Hematopoietic multipotent progenitor cell treated with erythropoietin and hydrocortisone succinate and interleukin-3 and kit ligand, for 8 days (in vitro differentiated cells): ENCODE measurements at regions not wholly inside any gene's neighbourhood (a gene's known extent, or its start where the extent isn't known, plus 50 kb on each side); places are given as distances from the start of the nearest gene placed in this dataset.
"Not testable (repeated sequence)": the region's sequence is repeated elsewhere in the genome, so short reads cannot be mapped to it uniquely, and the experiment has no call there.

Experiments used
- DNase-seq: peaks from one replicate; pipeline ENCODE4 v3.0.0-alpha.2; 2015

DNA sequence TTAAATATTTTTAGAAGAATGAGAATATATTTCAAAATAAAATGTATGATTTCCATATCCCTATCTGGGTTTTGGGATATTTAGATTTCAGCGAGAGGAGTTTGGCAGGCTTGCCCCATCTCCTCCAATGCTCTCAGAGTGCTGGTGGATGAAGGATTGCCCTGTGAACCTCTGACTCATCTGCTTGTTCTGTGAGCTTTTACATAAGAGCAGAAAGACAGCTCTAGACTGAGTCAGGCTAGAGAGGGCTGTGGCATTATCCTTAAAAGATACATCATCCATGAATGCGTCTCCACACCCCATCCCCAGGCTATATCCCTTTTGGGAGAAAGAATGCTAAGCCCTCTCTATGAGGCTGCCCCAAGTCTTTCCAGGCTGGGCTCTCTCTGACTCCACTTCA, 190.6 kb downstream of the TUBA3C start:
- no peak for DNase-seq

DNA sequence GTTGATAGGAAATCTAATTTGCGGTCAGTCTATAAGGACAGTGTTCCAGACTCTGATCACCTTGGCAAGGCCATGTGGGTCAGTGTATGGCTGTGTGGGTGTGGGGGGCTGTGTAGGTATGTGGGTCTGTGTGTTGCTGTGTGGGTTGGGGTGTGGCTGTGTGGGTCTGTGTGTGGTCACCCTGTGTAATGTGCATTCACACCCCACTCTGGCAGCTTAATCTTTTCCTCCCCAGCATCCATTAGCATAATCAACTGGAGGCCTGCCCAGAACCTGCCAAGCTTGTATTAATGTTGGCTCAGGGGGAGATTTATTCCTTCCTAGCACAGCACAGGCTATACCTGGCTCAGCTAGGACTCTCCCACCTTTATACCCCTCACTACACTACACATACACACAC, 203.2 kb downstream of the TUBA3C start:
- DNase-seq: no peak

DNA sequence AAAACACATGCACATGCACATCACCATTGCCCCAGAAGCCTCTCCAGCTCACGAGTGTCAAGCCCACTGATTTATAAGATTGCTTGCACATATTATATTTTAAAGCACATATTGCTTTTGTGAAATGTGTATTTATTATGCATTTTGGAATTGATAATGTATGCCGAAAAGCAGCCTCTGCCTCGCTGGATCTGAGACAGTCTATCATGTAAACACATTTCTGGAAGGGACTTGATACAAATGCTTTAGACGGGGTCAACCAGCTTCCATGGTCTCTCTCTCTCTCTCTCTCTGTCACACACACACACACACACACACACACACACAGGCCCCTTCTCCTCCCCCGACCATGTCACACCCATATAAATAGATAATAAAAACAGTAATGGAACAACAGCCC, 203.8 kb downstream of the TUBA3C start:
- DNase-seq: no peak

DNA sequence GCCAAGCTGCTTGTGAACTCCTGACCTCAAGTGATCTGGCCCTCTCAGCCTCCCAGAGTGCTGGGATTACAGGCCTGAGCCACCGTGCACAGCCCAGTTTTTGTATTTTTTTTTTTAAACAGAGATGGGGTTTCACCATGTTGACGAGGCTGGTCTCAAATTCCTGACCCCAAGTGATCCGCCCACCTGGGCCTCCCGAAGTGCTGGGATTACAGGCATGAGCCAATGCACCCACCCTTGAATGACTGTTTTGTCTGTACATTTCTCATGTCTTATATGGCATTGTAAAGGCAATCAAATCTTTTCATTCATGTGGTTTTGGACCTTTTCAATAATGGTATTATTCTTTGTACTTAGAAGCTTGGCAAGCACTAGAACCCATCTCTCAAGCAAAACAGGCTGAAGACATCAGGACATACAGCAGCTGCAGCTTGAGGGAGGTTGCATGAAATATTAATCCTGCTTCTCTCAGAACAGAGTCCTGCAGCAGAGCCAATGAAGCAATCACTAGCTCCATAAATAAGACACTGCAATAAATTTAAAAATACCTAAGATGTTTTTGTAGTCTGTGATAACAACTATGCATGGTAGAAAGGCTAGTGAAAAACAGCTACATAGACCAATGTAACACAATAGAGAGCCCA, 209.9 kb downstream of the TUBA3C start:
- no peak for DNase-seq

DNA sequence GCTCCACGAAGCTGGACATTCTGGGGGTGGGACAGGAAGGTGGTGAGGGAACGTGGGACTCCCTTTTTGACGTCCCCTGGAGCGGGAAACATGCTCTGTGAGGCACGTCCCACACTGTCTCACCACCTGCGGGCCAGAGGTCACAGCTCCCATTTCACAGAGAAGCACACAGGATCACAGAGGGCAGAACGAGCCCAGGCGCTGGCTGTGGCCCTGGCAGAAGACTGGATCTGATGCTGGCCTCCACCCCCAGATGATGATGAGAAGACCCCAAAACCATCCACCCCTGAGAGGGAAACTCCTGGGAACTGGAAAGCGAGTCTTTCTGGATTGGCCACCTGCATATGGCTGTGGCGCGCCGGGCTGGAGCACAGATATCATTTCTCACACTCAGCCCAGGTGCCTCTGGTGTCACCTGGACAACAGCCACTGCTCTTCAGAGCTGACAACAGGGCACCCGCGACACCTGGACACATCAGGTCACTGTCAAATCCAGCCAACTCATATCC, 216.2 kb downstream of the TUBA3C start:
- DNase-seq: no peak

DNA sequence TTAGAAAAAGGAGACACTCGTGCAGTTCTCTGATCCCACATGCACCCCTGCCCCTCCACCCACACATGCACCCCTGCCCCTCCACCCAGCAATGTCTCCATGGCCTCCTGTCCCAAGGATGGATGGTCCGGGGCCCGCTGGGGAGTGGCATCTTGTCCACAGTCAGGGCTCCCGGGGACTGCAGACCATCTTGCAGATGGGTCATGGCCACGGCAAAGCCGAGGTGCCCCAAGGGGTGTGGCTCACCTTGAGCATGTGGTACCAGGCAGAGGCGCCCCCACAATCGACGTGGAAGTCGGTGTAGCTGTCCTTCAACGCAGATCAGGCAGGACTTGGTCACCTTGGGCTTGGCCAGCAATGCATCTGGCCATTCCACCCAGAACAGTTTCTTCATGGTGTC, 216.7 kb downstream of the TUBA3C start:
- DNase-seq: no peak

DNA sequence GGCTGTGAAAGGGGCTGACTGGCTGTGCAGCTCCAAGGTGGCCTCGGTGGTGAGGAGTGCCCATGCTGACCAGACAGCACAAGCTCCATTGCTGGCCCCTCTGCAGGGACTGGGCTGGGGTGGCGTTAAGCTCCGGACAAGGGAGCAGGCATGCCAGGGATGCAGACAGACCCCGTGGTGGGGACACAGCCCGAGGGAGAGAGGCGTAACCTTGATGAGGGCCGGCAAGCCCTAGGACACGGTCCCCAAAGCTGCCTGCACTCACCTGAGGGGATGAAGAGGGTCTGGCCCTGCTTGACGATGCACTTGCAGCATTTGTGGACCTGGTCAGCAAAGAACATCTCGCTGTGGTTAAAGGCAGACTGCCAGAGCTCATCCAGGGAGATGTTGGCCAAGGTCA, 217.9 kb downstream of the TUBA3C start:
- not testable (repeated sequence) for DNase-seq

DNA sequence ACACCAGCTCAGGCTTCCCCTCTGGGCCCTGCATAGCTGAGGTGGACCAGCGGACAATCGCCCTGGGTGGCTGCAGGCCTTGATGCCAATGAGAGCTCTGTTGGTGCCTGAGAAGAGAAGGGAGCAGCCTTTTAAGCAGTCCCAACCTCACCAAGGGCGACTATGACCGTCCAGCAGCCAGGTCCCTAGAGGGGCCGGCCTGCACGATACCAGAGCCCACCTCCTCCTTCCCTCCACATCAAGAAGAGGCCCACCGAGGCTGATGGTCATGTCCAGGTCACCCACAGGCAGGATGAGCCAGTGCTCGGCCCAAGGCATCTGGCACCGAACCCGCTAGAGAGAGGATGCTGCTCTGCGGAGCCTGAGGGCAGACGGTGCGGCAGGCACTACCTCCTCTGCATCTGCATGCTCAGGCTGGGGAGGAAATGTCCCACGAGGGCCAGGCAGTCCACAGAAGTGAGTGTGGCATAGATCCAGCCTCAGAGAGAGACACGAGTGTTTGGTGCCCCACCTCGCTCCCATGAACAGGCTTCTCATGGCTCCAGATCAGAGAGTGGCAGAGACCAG, 219.4 kb downstream of the TUBA3C start:
- no peak for DNase-seq

DNA sequence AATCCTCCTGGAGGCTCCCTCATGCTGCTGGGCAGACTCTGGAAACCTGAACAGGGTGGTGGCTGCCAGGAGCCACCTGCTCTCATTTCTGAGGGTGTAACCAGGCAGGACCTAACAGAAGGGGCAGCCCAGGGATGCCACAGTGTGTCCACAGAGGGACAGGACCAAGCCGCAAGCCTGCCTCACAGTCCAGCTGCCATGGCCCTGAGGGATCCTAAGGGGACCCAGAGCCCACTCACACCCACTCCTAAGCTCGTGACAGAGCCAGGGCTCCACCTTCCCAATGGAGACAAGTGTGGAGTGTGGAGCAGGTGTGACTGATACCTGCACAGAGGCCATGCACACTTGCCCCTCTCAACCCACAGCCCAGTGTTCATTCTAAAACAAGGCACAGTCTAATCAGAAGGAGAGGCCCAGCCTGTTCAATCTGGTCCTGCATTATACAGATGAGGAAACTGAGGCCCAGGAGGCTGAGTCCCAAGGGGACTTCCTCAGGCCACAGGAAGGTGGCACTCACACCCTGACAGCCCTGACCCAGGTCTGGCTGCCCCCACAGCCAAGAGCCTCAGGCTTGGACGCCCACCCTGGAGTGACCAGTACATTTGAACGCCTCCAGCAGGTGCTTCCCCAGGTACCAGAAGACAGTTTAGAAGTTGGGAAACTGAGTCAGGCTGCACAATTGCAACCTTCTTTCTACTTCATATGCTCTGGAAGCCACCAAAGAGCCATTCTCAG, 220.1 kb downstream of the TUBA3C start:
- DNase-seq: no peak

DNA sequence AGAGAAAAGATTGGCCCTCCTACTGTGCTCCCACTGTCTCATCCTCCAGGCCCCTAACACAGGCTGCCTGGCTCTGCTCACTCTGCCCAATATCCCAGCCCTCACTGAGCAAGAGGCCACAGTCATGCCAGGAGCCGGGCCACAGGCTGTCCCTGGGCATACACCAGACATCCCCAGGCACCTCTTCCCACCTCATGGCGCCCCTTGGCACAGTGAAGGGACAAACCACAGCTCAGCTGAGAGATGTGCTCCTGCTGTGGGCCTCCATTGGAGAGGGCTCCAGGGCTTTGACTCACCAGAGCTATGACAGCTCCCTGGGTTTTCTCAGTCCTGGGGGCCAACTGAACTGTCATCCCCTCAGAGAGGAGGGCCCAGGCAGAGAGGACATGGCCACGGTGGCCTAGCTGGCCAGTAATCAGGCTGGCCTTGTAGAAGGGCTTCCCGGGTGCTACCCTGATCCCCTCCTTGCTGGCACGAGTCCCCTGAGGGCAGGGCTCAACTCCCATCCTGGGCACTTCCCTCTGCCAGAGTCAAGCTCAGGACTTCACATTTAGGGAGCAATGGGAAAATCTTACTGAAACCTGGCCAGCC, 220.9 kb downstream of the TUBA3C start:
- DNase-seq: no peak

DNA sequence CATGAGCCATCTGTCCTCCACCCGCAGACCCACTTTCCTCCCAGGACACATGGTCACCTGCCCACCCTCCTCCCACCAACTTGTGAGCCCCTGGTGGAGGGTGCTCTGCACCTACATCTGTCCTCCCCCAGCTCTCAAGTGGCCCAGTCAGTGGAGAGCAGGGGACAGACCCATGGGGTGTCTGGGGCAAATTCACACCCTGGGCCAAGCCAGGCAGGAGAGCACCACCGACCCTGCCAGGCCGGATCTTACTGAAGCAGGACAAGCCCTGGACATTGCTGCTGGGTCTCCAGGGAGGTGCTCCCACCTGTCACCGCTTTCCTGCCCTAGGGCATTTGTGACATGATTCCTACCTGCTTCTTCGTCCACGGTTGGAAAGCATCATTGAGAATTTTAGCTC, 221.6 kb downstream of the TUBA3C start:
- DNase-seq: no peak

DNA sequence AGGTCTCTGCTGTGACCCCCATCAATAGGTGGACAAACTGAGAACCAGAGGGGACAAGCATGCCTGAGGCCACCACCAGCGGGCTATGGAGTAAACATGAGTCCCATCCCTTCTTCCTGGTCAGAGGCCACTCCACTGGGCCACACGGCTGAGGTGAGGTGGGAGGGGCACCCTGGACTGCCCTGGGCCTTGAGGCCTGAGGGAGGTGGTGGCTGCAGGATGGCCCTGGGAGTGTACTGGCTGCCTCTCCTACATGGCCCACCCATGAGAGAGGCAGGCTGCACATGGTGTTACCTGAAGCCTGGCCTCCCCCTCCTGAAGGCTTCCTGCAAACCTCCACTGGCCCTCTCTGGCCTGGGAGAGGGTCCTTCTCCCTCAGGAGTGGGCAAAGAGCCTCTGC, 222.4 kb downstream of the TUBA3C start:
- no peak for DNase-seq

DNA sequence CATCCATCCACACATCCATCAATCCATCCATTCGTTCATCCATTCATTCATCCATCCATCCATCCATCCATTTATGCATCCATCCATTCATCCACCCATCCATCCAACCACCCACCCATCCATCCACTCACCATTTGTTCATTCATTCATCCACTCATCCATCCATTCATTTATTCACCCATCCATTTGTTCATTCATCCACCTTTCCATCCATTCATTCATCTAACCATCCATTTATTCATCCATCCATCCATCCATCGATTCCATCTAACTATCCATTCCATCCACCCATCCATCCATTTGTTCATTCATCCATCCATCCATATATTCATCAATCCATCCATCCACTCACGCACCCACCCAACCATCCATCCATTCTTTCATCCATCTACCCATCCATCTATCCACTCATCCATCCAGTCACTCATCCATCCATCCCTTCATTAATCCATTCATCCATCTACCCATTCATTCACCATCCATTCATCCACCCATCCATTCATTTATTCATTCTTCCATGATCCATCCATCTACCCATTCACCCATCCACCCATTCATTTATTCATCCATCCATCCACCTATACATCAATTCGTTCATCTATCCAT, 225.0 kb downstream of the TUBA3C start:
- no peak for DNase-seq

DNA sequence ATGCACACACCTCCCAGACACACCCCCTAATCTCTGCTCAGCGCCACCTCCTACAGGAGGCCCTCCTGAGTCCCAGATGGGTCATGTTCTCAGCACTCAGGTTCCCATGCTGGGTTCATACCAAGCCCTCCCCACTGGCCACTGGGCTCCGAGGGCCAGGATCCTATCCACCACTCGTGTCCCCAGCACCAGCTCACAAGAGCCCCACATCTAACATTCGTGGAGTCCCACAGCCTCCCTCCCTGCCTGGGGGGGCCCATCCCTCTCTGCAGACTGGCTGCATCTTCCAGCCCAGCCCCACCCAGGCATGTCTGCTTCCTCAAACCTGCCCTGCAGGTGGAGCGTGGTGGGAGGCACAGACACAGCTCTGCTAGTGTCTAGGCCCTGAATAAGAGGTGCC, 227.4 kb downstream of the TUBA3C start:
- DNase-seq: no peak

DNA sequence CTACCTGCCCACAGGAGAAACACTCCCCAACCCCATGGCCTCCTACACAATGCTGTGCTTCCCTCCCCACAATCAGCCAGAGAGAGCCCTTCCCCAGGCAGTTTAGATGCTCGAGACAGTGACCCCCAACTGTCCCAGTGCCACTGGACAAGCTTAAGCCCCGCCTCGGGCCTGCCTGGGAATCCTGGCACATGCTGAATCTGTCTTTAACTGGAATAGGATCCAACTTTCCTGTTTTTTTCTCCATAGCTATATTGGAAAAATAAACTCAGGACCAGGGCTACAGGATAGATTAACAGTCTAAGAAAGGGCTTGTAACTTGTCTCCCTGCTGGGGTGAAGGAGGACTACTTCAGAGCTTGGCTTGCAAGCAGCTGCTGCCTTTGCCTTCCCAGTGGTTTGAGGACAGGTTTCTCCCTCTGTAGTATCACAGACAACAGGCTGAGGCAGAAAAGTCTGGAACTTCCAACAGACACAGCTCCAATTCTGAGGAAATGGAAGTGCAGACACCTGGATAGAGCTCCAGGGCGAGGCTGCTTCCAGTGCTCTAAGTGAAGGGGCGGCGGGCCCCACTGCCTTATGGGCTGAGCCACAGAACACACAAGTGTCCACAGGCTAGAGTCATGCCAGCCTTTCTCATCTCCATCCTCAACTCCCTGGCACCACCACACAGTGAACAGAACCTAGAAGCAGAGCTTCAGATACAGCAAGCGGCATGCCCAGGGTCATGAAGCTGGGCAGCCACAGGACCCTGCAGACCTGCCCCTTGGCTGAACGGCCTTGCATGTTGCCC, 228.3 kb downstream of the TUBA3C start:
- DNase-seq: no peak

DNA sequence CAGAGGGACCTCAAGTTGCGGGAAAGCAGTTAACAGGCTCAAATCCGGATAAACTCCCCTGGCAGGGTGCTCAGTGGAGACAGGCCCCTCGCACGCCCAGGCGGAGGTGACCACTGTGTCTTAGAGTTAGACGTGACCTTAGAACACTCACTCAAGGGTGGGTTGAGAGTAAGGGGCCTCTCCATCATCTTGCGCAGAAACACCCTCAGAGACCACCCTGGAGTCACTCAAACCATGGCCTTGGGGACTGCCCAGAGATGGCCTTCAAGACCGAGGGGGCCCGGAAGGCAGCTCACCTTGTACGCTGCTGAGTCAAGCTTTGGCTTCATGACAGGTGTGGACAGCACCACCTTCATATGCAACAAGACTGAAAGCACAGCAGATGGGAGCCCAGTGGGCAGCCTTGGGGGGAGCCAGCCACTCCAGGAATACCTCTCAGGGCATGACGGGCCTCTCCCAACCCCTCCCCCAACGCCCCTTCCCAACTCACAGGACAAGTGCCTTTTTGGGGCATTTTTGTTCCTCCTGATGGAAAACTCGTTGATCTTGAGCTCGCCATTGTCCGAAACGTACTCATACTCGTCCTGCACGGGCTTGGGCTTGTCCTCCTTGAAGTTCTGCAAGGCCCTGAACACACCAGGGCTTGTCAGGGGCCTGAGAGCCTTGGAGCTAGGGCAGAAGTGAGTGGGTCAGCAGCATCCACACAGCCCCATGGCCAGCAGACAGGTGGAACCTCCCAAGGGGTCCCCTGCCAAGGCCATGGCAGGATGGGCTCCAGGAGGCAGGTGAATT, 229.2 kb downstream of the TUBA3C start:
- DNase-seq: no peak

DNA sequence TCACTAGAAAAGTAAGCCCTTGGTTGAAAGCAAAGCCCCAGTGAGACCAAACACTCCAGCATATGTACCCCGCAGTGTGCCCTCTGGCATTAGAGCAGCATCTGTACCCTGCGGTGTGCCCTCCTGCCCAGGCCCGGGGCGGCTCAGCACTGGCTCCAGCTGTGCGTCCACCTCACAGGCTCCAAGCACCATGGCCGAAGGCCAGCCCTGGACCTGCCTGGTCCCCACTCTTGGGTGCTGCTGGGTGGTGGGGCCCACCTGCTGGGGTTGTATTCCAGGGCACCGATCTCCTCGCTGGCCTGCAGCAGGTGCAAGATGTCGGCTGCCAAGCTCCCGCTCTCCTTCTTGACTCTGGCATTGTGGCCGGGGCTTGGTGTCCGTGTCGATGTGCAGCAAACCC, 230.2 kb downstream of the TUBA3C start:
- DNase-seq: no peak

DNA sequence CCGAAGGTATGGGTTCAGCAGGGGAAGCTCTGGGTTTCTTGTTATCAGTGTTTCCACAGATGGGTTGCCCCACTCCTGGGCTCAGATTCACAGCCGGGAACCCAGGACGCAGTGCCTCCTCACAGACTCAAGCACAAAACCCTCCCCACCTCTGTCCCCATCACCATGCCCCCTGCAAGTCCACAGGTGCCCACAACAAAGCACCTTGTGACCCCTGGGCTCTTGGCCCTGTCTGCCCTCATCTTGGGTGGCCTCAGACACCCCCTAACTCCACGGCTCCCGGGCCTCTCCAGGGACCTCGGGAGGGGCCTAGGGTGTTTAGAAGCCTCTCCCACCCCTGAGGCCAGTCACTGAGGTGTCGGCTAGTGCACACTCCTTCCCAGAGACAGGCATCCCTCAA, 231.7 kb downstream of the TUBA3C start:
- DNase-seq: no peak

DNA sequence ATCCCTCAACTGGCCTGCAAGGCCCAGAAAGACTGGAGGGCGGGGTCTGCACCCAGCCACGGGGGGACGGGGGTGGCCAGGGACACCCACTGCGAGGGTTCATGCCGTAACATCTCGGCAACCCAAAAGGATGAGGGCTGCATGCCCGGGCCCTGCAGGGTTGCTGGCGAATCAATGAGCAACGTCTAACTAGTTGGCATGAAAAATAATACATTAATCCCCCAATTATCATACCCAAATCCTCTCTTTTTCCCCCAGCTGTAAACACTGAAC, 232.2 kb downstream of the TUBA3C start:
- no peak for DNase-seq

DNA sequence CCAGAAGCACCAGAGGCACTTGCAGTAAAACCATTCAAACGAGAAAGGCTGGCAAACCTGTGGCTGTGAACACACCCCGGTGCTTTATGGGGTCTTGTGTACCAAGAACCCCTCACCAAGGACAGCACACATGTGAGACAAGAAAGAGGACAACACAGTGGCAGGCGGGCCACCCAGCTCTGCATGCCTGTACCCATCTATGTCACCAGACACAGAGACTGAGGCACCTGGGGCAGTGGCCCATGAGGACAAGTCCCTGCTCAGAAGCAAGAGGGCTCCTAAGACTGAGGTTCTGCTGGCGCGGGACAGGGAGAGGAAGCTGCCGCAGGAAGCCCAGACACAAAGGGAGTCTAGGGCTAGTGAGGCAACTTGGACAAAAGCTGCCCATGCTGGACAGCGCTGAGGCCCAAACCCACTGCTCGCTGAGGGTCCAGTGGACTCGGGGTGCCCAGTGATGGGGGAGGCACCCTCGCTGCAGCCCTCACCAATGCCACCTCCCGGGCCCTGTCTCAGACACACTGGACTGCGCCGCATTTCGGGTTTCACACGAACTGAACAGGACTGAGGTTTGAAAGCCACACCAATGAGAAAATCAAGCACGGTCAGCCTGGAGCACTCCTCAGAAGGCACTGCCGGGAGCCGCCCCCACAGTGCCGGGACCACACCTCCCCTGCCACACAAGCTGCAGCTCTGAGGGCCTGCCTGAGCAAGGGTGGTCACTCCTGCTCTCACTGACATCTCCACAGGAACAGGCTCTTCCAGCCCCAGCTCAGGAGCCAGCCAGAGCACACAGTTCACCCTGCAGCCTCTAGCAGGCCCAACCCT, 232.7 kb downstream of the TUBA3C start:
- no peak for DNase-seq

DNA sequence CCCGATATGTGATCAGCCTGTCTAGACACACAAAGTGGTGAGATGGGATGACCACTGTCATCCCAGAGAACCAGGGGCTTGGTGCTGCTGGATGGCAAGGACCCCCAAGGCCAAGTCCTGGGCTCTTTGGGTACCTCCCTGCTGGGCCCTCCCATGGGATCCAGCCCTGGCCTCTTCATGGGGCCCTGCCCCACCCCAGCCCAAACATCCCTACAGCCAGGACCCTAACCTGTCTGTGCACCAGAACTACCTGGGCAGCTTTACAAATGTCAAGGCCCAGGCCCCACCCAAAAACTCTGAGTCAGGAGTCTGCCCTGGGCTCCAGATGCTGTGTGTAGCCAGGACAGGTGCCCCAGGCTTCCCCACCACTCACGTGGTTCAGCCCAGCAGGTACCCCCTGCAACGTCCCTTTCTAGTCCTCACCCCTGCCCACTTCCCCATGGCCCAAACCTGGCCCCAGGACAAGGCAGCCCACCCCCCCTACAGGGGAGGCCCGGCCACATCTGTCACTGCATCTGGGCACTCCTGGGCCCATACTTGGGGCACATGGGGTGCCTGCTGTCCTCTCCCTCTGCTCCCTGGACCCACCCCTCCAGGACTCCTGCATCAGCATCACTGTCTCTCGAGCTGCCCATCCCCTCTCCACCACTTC, 233.5 kb downstream of the TUBA3C start:
- no peak for DNase-seq
